HPDE6-E6E7 (cell line): ENCODE measurements at regions not wholly inside any gene's neighbourhood (a gene's known extent, or its start where the extent isn't known, plus 50 kb on each side); places are given as distances from the start of the nearest gene placed in this dataset.
"Not testable (repeated sequence)": the region's sequence is repeated elsewhere in the genome, so short reads cannot be mapped to it uniquely, and the experiment has no call there.

ENCODE experiments used
- DNase-seq: peaks from one replicate; pipeline ENCODE4 v3.0.0; 2011; ENCODE audit warnings: missing footprints; ENCODE audit errors: extremely low spot score

GRCh38 chr21:33121715-33122475, 52.0 kb downstream of the OLIG1 start:
- DNase-seq: no peak

GRCh38 chr21:33122507-33122906, 52.6 kb downstream of the OLIG1 start:
- DNase-seq: no peak

- no peak for DNase-seq
Measured at GRCh38 chr21:33123374-33124123, 53.6 kb downstream of the OLIG1 start.

GRCh38 chr21:33124889-33125288, 54.9 kb downstream of the OLIG1 start:
- no peak for DNase-seq

GRCh38 chr21:33125680-33126375, 55.9 kb downstream of the OLIG1 start:
- DNase-seq: no peak

GRCh38 chr21:33126569-33126968, 56.6 kb downstream of the OLIG1 start:
- DNase-seq: no peak

- peak; percentile 36 for DNase-seq
Measured at GRCh38 chr21:33127154-33127867, 57.4 kb downstream of the OLIG1 start.

- DNase-seq: no peak
Measured at GRCh38 chr21:33127868-33128242, 57.9 kb downstream of the OLIG1 start.

- DNase-seq: no peak
Measured at GRCh38 chr21:33128538-33128937, 58.6 kb downstream of the OLIG1 start.

GRCh38 chr21:33132054-33132453, 62.1 kb downstream of the OLIG1 start:
- no peak for DNase-seq

GRCh38 chr21:33133892-33134291, 64.0 kb downstream of the OLIG1 start:
- DNase-seq: no peak

- no peak for DNase-seq
Measured at GRCh38 chr21:33135925-33136324, 66.0 kb downstream of the OLIG1 start.

GRCh38 chr21:33136847-33137502, 67.0 kb downstream of the OLIG1 start:
- no peak for DNase-seq

GRCh38 chr21:33139084-33139483, 69.1 kb downstream of the OLIG1 start:
- no peak for DNase-seq

GRCh38 chr21:33140288-33140687, 70.3 kb downstream of the OLIG1 start:
- no peak for DNase-seq

- no peak for DNase-seq
Measured at GRCh38 chr21:33146467-33146866, 76.5 kb downstream of the OLIG1 start.

GRCh38 chr21:33149181-33149580, 79.2 kb downstream of the OLIG1 start:
- DNase-seq: no peak

GRCh38 chr21:33150968-33151367, 78.8 kb upstream of the IFNAR2 start:
- DNase-seq: not testable (repeated sequence)

- DNase-seq: no peak
Measured at GRCh38 chr21:33151941-33152731, 77.6 kb upstream of the IFNAR2 start.

- DNase-seq: no peak
Measured at GRCh38 chr21:33152732-33153130, 77.0 kb upstream of the IFNAR2 start.

- DNase-seq: no peak
Measured at GRCh38 chr21:33155005-33155404, 74.7 kb upstream of the IFNAR2 start.
